ENCODE measurements at regions not wholly inside any gene's neighbourhood (a gene's known extent, or its start where the extent isn't known, plus 50 kb on each side); places are given as distances from the start of the nearest gene placed in this dataset.

DNA sequence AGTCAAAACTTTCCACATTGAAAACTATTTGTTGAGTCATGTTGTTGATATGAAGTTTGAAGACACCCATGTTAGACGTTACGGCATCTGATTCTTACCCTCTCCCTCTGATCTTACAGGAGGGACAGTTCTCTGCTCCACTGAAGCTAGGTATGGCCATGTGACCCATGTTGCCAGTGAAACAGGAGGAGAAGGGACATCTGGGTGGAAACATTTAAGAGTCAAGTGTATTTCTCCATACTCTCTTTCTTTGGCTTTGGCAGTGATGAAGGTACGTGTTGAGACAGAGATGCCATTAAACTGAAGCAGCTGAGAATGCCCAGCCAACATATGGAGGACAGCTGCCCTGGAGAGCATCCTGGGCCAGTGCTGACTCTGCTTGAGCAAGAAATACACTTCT lies 198.4 kb upstream of the PTGFR start (continued):
- TF ChIP-seq PRDM2 (tag by site-specific recombination; IDR thresholded peaks at IDR 0.05; ENCODE audit: borderline replicate concordance), result no peak

- Histone ChIP-seq H3K9me3 (ENCODE audit: control insufficient read depth, insufficient read depth, low read depth, low read length) (no peaks in the 10 kb centered on the region), H3K4me3 (ENCODE audit: low read depth, low read length) (no peak overlapping the region), H3K4me1 (ENCODE audit: control insufficient read depth, insufficient read depth, low read length) (no peaks in the 10 kb centered on the region), H3K36me3 (ENCODE audit: control insufficient read depth in 2 of 2, insufficient read depth in 1 of 2, low read length in 2 of 2) (no peaks in the 10 kb centered on the region), H3K27ac (ENCODE audit: extremely low read depth, low read depth, low read length) (no peak overlapping the region)
- ChIA-PET CTCF (no interaction called here), POLR2A (no interaction called here)
- TF ChIP-seq KLF10 (tag by site-specific recombination; IDR thresholded peaks at IDR 0.05) (no peak), HOXA7 (CRISPR knock-in tag; IDR thresholded peaks at IDR 0.05; ENCODE audit: borderline replicate concordance) (no peak), BCL11B (tag by site-specific recombination; IDR thresholded peaks at IDR 0.05; ENCODE audit: low read depth) (no peak), ZBTB7A (tag by site-specific recombination; IDR thresholded peaks at IDR 0.05; ENCODE audit: low read depth) (no peak), ZEB2 (tag by site-specific recombination; IDR thresholded peaks at IDR 0.05) (no peak), PBX3 (CRISPR knock-in tag; IDR thresholded peaks at IDR 0.05) (no peak), ZNF558 (tag by site-specific recombination; IDR thresholded peaks at IDR 0.05) (no peak), GLIS1 (tag by site-specific recombination; IDR thresholded peaks at IDR 0.05) (no peak)
These were observed 192.9 kb upstream of the PTGFR start for GRCh38 chr1:78297836-78298235.

DNA sequence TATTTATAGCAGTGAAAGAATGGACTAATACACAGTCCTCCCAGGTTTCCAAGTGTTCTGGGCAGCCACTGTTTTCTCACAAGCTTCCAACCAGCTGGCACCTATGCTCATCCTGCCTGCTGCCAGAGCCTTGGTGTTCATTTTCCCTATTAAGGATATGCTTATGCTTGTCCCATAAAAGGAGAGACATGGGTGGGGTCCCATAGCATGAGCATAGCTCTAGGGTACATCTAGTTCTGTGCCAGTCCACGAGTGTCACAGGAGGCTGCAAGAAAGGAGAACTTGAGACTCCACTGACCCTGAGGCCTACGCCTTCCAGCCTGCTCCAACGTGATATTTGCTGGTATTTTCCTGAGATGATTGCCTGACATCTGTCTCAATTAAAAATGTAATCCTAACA lies 192.4 kb upstream of the PTGFR start:
- Histone ChIP-seq H3K4me1 (ENCODE audit: control insufficient read depth, insufficient read depth, low read length) (no peaks in the 10 kb centered on the region), H3K9me3 (ENCODE audit: control insufficient read depth, insufficient read depth, low read depth, low read length) (no peaks in the 10 kb centered on the region), H3K27ac (ENCODE audit: extremely low read depth, low read depth, low read length) (no peak overlapping the region), H3K36me3 (ENCODE audit: control insufficient read depth in 2 of 2, insufficient read depth in 1 of 2, low read length in 2 of 2) (no peaks in the 10 kb centered on the region), H3K4me3 (ENCODE audit: low read depth, low read length) (no peak overlapping the region)
- POLR2A ChIA-PET, result no interaction called here
- CTCF ChIA-PET, result no interaction called here
- TF ChIP-seq OVOL3 (tag by site-specific recombination; IDR thresholded peaks at IDR 0.05) (no peak), ZNF335 (tag by site-specific recombination; conservative IDR thresholded peaks at IDR 0.05) (no peak), ZNF292 (tag by site-specific recombination; IDR thresholded peaks at IDR 0.05; ENCODE audit: borderline replicate concordance, low read depth) (no peak)

GRCh38 chr1:78301141-78301540 lies 189.6 kb upstream of the PTGFR start:
- H3K27ac ChIP-seq (ENCODE audit: extremely low read depth, low read depth, low read length), result no peak overlapping the region
- CTCF ChIA-PET, result interaction anchor here (0.7 kb wide), 1 partner anchor 48 kb away, joined by 6 read pairs; no protein-coding TSS in a partner anchor
- TF ChIP-seq ZNF266 (tag by site-specific recombination; IDR thresholded peaks at IDR 0.05; ENCODE audit: low read depth) (no peak), ZNF76 (tag by site-specific recombination; IDR thresholded peaks at IDR 0.05; ENCODE audit: borderline replicate concordance, low read depth) (no peak), MYNN (tag by site-specific recombination; IDR thresholded peaks at IDR 0.05; ENCODE audit: borderline replicate concordance) (no peak), AEBP2 (tag by site-specific recombination; IDR thresholded peaks at IDR 0.05; ENCODE audit: borderline replicate concordance) (no peak), ZNF510 (tag by site-specific recombination; IDR thresholded peaks at IDR 0.05; ENCODE audit: insufficient replicate concordance) (no peak), SP2 (tag by site-specific recombination; IDR thresholded peaks at IDR 0.05) (no peak), ZSCAN4 (tag by site-specific recombination; IDR thresholded peaks at IDR 0.05) (no peak), PBX3 (CRISPR knock-in tag; IDR thresholded peaks at IDR 0.05) (no peak), ZNF132 (tag by site-specific recombination; IDR thresholded peaks at IDR 0.05; ENCODE audit: borderline replicate concordance) (no peak)

More at GRCh38 chr1:78301141-78301540, 189.6 kb upstream of the PTGFR start:
- Histone ChIP-seq H3K9me3 (ENCODE audit: control insufficient read depth, insufficient read depth, low read depth, low read length) (no peaks in the 10 kb centered on the region), H3K36me3 (ENCODE audit: control insufficient read depth in 2 of 2, insufficient read depth in 1 of 2, low read length in 2 of 2) (no peaks in the 10 kb centered on the region), H3K4me3 (ENCODE audit: low read depth, low read length) (no peak overlapping the region), H3K4me1 (ENCODE audit: control insufficient read depth, insufficient read depth, low read length) (no peaks in the 10 kb centered on the region)
- POLR2A ChIA-PET, result no interaction called here

All from HEK293 (cell line).